ENCODE measurements at regions not wholly inside any gene's neighbourhood (a gene's known extent, or its start where the extent isn't known, plus 50 kb on each side); places are given as distances from the start of the nearest gene placed in this dataset.

GRCh38 chr21:14753069-14753465 lies 207.0 kb upstream of the SAMSN1 start:
- Mint-ChIP-seq H3K4me1 (peaks cover 19% of the 10 kb centered on the region), H3K27me3 (no peaks in the 10 kb centered on the region), H3K27ac (no peak overlapping the region), H3K4me3 (no peak overlapping the region), H3K9me3 (peaks cover 3% of the 10 kb centered on the region), H3K36me3 (ENCODE audit: low read depth) (no peaks in the 10 kb centered on the region)
- ChIA-PET POLR2A (no interaction called here), CTCF (no interaction called here)
- intact Hi-C loops (cut with micrococcal nuclease), result no loop called here
- ATAC-seq (ENCODE audit: low read depth), result no peak
- no peak for DNase-seq
- no peak for TF ChIP-seq CTCF (IDR thresholded peaks at IDR 0.05)

- no peak overlapping the region for H3K27ac Mint-ChIP-seq
- DNase-seq (no peak), ATAC-seq (ENCODE audit: low read depth) (no peak)
- H3K9me3 Mint-ChIP-seq, result peaks cover 3% of the 10 kb centered on the region
- no peak for TF ChIP-seq CTCF (IDR thresholded peaks at IDR 0.05)
- H3K36me3 Mint-ChIP-seq (ENCODE audit: low read depth), result no peaks in the 10 kb centered on the region
- POLR2A ChIA-PET, result no interaction called here
- H3K4me3 Mint-ChIP-seq, result no peak overlapping the region
- peaks cover 19% of the 10 kb centered on the region for H3K4me1 Mint-ChIP-seq
- CTCF ChIA-PET, result no interaction called here
- intact Hi-C loops (cut with micrococcal nuclease), result no loop called here
- H3K27me3 Mint-ChIP-seq, result no peaks in the 10 kb centered on the region
Measured at GRCh38 chr21:14752345-14752909, 206.3 kb upstream of the SAMSN1 start.

GRCh38 chr21:14751602-14752344 lies 205.7 kb upstream of the SAMSN1 start:
- H3K4me1 Mint-ChIP-seq, result peaks cover 19% of the 10 kb centered on the region
- intact Hi-C loops (cut with micrococcal nuclease), result no loop called here
- ChIA-PET POLR2A (no interaction called here), CTCF (no interaction called here)
- H3K36me3 Mint-ChIP-seq (ENCODE audit: low read depth), result no peaks in the 10 kb centered on the region
- H3K4me3 Mint-ChIP-seq, result no peak overlapping the region
- no peak overlapping the region for H3K27ac Mint-ChIP-seq
- no peaks in the 10 kb centered on the region for H3K27me3 Mint-ChIP-seq
- TF ChIP-seq CTCF (IDR thresholded peaks at IDR 0.05), result no peak
- DNase-seq, result no peak
- ATAC-seq (ENCODE audit: low read depth), result no peak
- H3K9me3 Mint-ChIP-seq, result peaks cover 3% of the 10 kb centered on the region

- H3K27ac Mint-ChIP-seq, result no peak overlapping the region
- ChIA-PET POLR2A (no interaction called here), CTCF (no interaction called here)
- TF ChIP-seq CTCF (IDR thresholded peaks at IDR 0.05), result no peak
- no peaks in the 10 kb centered on the region for H3K36me3 Mint-ChIP-seq (ENCODE audit: low read depth)
- ATAC-seq (ENCODE audit: low read depth) (no peak), DNase-seq (no peak)
- H3K4me3 Mint-ChIP-seq, result no peak overlapping the region
- peaks cover 19% of the 10 kb centered on the region for H3K4me1 Mint-ChIP-seq
- H3K27me3 Mint-ChIP-seq, result no peaks in the 10 kb centered on the region
- intact Hi-C loops (cut with micrococcal nuclease), result no loop called here
- peaks cover 7% of the 10 kb centered on the region for H3K9me3 Mint-ChIP-seq
Measured at GRCh38 chr21:14751011-14751410, 204.9 kb upstream of the SAMSN1 start.

- POLR2A ChIA-PET, result interaction anchor here (0.6 kb wide), 1 partner anchor 19 kb away, joined by 3 read pairs; no protein-coding TSS in a partner anchor
- ATAC-seq (ENCODE audit: low read depth) (no peak), DNase-seq (no peak)
- H3K4me1 Mint-ChIP-seq, result peaks cover 18% of the 10 kb centered on the region
- H3K27ac Mint-ChIP-seq, result no peak overlapping the region
- H3K4me3 Mint-ChIP-seq, result no peak overlapping the region
- peaks cover 8% of the 10 kb centered on the region for H3K9me3 Mint-ChIP-seq
- TF ChIP-seq CTCF (IDR thresholded peaks at IDR 0.05), result no peak
- intact Hi-C loops (cut with micrococcal nuclease), result no loop called here
- no peaks in the 10 kb centered on the region for H3K27me3 Mint-ChIP-seq
- CTCF ChIA-PET, result interaction anchor here (0.6 kb wide), 1 partner anchor 12 kb away, joined by 3 read pairs; no protein-coding TSS in a partner anchor
- no peaks in the 10 kb centered on the region for H3K36me3 Mint-ChIP-seq (ENCODE audit: low read depth)
Measured at GRCh38 chr21:14750041-14750440, 203.9 kb upstream of the SAMSN1 start.

All from activated B cell treated with CpG ODN at 0.5 μM for 24 hours (primary cell).